NCI-H526 treated with DMSO at 0.1 percent for 48 hours (cell line): ENCODE measurements at regions not wholly inside any gene's neighbourhood (a gene's known extent, or its start where the extent isn't known, plus 50 kb on each side); places are given as distances from the start of the nearest gene placed in this dataset.
"Not testable (repeated sequence)": the region's sequence is repeated elsewhere in the genome, so short reads cannot be mapped to it uniquely, and the experiment has no call there.

ENCODE experiments used
- DNase-seq: peaks from one replicate; lab custom pipeline; 2025; lab: John Stamatoyannopoulos, UW

- DNase-seq: no peak
Observed at GRCh38 chr1:59173721-59174120, 123.2 kb upstream of the FGGY start.

- DNase-seq: no peak
Observed at GRCh38 chr1:59176471-59176870, 120.4 kb upstream of the FGGY start.

GRCh38 chr1:59177756-59178155 lies 119.1 kb upstream of the FGGY start:
- DNase-seq: no peak

GRCh38 chr1:59178339-59179187 lies 118.3 kb upstream of the FGGY start:
- DNase-seq: no peak

GRCh38 chr1:59179673-59180072 lies 117.2 kb upstream of the FGGY start:
- DNase-seq: no peak

GRCh38 chr1:59180735-59181134 lies 116.2 kb upstream of the FGGY start:
- DNase-seq: no peak

DNA sequence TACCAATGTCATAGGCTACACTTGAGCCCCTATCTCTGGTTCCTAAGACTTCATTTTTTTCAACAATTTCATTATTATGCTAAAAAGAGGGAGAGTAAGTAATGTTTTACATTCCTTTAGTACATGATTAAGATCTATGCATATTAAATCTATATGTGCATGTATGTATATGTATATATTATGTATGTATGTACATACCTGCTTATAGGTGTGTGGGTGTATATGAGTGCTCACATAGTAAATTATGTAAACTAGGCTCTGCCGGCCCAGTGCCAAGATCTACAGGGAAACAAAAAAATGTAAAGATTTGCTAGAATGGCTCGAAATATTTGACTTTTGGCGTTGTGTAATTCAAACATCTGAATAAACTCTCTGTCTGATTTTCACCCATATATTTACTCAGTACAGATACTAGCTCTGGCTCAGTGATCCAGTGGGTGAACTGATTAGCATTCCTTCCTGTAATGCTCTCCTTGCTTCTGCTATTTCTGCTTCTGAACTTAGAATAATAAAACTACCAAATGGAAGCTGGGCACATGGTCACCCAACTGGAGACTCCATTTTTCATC lies 113.1 kb upstream of the FGGY start:
- peak; percentile 10 for DNase-seq

- no peak for DNase-seq
Observed at GRCh38 chr1:59184365-59184905, 112.5 kb upstream of the FGGY start.

DNA sequence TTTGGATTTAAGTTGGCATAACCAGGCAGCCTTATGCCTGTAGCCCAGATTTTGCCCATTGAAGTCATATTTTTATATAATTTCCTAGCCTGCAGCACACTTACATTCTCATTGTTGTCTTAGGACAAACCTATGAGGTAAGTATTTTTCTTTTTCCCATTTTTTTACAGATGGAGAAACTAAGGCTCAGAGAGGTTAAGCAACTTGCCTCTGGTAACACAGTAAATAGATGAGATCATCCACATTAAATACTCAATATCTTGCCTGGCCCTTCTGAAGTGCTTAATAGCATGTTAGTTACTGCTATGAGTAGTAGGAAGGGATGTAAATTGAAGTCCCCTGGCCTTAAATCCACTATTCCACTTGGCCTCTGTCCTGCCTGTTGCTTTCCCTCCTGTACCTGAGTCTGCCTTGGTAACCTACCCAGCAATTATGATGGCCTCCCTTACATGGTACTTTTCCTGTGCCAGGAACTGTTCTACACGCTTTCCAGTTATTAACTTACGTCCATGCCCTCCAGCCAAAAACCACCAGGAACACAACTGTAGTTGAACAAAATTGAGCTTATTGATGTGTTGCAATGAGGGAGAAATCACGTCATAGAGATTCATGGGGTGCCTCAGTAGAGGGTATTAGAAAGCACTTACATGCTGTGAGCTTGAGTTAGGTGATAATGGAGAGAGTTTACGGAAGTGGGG lies 111.6 kb upstream of the FGGY start:
- DNase-seq: no peak

DNA sequence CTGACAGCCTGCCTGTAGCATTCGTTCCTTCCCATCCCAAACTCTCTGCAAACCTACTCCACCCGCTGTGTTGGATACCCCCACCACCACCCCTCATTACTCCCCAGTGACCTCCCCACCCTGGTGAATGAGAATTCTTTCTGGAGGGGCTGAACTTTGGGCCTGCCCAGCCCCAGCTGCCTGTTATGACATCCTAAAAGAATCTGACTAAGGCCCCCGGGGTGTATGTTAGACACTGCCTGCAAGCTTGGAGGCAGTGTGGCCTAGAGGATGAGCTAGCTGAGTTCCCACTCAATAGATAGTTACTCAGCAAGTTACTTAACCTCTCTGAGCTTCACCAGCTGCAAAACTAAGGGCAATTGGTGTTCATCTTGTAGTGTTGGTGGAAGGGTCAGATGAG lies 110.2 kb upstream of the FGGY start:
- DNase-seq: no peak

- no peak for DNase-seq
Observed at GRCh38 chr1:59188413-59189213, 108.3 kb upstream of the FGGY start.

DNA sequence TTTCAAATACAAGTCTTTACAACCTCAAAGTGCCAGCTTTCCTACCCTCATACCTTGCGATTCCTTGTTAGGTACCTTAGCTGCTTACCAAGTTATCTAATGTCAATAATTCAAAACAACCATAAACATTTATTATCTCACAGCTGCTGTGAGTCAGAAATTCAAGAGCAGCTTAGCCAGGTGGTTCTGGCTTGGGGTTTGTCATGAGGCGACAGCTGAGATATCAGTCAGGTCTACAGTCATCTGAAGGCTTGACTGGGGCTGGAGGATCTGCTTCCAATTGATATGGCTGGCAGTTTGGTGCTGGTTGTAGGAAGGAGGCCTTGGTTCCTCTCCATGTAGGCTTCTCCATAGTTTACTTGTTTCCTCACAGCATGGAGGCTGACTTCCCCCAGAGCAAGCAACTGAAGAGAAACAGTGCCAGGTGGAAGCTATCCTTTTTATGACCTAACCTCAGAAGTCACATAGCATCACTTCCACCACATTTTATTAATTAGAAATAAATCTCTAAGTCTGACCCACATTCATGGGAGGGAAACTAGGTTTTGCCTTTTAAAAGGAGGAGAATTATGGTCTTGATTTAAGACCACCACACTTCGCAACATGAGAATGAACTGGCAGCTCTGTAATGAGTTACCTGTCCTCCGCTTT lies 103.3 kb upstream of the FGGY start:
- DNase-seq: no peak

DNA sequence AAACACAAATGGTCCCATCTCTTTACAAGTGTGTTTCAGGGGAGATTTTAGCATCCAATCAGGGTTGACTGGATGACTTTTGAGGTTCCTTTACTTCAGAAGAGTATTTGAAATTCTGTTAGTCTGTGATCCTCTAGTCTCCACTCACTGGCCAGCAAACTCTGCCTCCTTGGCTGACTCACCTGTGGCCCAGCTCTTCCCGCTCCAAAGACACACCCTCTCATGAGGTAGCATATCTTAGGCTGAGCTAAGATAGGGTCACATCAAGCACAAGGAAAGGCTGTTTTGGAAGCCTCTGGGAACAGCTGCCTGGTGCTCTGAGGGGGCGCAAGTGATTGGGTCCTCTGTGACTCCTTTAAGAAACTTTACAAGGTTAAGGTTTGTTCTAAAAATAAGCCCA lies 102.3 kb upstream of the FGGY start:
- no peak for DNase-seq

DNA sequence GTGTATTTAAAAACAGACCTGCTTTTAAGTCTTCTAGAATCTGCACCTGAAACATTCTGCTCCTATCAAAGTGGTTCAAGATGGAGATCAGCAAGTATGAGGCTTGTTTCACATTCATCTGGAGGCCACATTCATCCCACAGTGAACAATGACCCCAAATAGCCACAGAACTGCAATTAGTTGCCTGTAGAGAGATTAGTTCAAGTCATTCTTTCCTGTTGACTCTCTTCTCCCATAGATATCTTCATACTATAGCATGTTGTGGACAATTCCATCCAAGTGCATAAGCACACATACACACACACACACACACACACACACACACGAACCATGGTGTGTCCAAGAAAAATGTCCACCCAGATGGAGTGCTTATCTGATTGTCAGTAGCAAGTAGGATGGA lies 101.7 kb upstream of the FGGY start:
- no peak for DNase-seq

DNA sequence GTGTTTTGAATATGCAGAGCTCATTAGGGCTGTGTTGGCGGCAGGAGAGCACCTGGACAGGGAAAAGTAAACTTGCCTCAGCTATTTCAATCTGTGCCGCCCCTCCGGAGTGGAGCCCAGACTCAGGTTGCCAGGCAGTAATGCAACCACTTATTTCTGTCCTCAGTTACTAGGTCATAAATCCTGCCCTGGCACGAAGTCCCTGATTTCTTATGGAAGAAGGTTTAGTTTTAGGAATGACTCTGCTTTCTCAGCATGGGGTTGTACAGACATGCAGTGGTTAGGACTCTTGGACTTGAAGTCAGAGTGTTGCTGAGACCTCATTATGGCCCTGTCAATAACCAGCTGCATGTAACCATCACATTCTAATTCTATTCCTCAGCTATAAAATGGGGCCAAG lies 98.3 kb upstream of the FGGY start:
- DNase-seq: peak; percentile 7

DNA sequence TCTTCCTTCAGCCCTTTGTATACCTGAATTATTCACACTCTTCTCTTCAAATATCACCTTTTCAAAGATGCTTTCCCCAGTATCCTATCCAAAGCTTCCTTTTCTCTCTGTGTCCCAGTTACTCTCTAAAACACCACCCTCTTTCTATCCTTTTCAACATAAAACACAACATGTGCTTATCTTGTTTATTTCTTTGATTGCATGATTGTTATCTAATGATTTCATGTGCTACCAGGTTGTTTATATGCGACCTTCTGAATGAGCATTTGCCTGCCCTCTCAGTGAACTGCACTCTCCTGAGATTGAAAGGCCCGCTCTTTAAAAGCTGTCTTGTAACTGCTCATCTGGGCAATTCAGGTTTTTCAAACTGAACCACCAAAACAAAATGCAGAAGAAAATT lies 97.7 kb upstream of the FGGY start:
- no peak for DNase-seq

DNA sequence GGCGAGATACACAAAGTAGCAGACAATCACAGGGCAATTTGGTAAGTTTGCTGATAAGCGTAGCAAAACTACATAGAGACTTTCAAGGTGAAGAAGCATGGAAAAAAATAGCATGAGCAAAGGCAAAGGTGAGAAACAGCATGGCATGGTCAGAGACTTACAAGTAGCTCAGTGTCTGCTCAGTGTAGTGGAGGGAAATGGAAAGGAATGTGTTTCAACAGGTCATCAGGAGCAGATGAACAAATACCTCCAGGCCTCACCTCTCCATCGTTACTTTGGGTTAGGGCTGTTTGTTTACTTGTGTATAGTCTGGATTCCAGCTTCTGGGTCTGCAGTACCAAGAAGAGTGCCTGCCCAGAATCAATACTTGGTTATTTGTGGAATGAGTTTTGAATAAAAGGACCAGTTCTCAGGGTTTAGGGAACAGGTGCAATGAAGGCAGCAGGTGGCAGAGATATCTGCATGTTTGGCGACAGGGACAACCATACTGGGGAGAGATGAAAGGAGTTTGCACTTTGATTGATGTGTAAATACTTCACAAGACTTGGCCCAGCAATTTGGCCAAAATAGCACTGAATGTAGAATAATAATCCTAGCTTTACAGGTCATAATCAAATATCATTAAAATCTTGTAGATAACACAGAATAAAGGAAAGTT lies 97.0 kb upstream of the FGGY start:
- no peak for DNase-seq

DNA sequence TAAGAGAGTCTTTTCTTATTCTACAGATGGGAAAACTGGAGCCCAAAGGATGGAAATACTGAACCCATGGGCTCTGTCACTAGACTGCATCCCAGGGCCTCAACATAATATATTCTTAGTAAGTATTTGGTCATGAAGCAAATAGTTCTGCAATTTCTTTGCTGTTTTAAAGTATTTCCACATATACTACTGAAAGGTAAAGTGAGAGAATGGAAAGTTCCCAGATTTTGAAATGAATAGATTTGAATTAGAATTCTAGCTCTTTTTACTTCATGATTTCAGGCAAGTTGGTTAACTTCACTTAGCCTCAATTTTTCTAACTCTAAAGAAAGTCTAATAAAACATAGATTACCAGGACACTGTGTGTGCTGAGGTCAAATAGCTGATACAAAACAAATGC lies 95.6 kb upstream of the FGGY start:
- no peak for DNase-seq

GRCh38 chr1:59202455-59202854 lies 94.4 kb upstream of the FGGY start:
- DNase-seq: no peak

GRCh38 chr1:59204001-59204400 lies 92.9 kb upstream of the FGGY start:
- DNase-seq: no peak

DNA sequence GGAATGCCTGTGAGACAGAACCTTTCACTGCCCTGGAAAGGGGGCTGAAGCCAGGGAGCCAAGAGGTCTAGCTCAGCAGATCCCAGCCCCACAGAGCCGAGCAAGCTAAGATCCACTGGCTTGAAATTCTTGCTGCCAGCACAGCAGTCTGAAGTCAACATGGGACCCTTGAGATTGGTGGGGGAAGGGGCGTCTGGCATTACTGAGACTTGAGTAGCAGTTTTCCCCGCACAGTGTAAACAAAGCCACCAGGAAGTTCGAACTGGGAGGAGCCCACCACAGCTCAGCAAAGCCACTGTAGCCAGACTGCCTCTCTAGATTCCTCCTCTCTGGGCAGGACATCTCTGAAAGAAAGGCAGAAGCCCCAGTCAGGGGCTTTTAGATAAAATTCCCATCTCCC lies 90.3 kb upstream of the FGGY start:
- DNase-seq: not testable (repeated sequence)
